Spinal cord (tissue), 9 donors: ENCODE measurements at regions not wholly inside any gene's neighbourhood (a gene's known extent, or its start where the extent isn't known, plus 50 kb on each side); places are given as distances from the start of the nearest gene placed in this dataset.

Experiments used
- DNase-seq, 6 donors: peaks; one replicate each; pipeline versions ENCODE4 v3.0.0 to v3.0.0-alpha.2; 2013 to 2015; ENCODE audit warnings: low spot score in 6 of 6, low read depth in 4 of 6
- H3K27ac ChIP-seq: one replicate; pipeline ENCODE4 v1.5.1; 2013; ENCODE audit warnings: low read depth, low read length, control low read depth
- H3K27me3 ChIP-seq: one replicate; pipeline ENCODE4 v1.6.1; 2013; ENCODE audit warnings: low read length; ENCODE audit not compliant: control insufficient read depth, insufficient read depth
- H3K36me3 ChIP-seq: one replicate; pipeline ENCODE4 v1.6.1; 2013; ENCODE audit warnings: low read length; ENCODE audit not compliant: control insufficient read depth, insufficient read depth
- H3K4me1 ChIP-seq: one replicate; pipeline ENCODE4 v1.6.1; 2013; ENCODE audit warnings: low read length; ENCODE audit not compliant: control insufficient read depth, insufficient read depth
- H3K4me3 ChIP-seq: one replicate; pipeline ENCODE4 v1.5.1; 2013; ENCODE audit warnings: low read depth, low read length, control low read depth
- H3K9me3 ChIP-seq: one replicate; pipeline ENCODE4 v1.6.1; 2013; ENCODE audit warnings: low read length; ENCODE audit not compliant: control insufficient read depth, insufficient read depth
- WGBS: methylation state at CpG from one replicate; pipeline ENCODE4 v1.1.5; 2013; ENCODE audit warnings: missing lambda C conversion rate; ENCODE audit not compliant: insufficient coverage; 5-methylcytosine and 5-hydroxymethylcytosine counted together
- donor health status: healthy.

DNA sequence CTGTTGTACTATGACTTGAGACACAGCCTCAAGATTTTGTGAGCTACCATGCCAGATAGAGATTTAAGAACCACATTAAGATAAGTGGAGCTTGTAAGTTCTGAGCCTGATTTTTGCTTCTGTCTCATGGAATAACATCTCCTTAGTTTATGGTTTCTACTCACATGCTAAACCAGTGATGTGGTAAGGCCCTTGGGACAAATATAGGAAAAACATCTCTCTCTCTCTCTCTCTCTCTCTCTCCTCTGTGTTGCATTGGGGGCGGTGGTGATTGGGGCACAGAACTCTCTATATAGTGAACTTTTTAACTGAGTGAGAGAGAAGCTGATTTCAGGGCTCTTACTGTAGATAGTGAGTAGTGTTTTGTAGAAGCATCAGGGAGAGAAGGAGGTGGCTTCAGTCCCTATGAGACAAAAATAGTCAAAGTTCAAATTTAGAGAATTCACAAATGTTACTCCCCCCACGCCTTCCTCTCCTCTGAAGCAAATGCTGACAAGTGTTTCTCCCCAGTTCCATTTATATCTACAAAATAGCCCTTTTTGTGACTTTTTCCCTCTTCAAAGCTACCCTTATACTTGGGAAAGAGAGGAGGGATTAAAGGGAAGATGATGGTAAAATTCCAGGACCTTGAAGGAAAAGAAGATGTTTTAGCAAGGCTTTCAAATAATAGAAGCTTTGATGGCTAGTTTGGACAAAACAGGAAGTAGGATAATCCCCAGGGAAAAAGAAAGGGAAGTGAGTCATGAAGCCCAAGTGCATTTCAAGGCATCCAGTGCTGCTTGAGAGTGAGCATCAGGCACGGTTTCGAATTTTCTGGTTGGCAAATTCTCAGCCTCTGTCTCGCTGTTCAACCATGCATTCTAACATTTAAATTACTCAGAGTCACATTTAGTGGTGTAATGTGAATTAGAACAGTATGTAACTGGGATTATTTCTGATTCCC is 134.3 kb upstream of the AP1S2 start:
- no peaks in the 10 kb centered on the region for H3K36me3 ChIP-seq
- peaks cover 22% of the 10 kb centered on the region for H3K27me3 ChIP-seq
- H3K4me3 ChIP-seq = no peak overlapping the region
- H3K4me1 ChIP-seq = no peaks in the 10 kb centered on the region
- WGBS = 63% methylated on average over 1 of the region's 5 CpGs
- peak in 1 of 6 donors; percentile 9 for DNase-seq
- H3K27ac ChIP-seq = no peak overlapping the region
- no peaks in the 10 kb centered on the region for H3K9me3 ChIP-seq

DNA sequence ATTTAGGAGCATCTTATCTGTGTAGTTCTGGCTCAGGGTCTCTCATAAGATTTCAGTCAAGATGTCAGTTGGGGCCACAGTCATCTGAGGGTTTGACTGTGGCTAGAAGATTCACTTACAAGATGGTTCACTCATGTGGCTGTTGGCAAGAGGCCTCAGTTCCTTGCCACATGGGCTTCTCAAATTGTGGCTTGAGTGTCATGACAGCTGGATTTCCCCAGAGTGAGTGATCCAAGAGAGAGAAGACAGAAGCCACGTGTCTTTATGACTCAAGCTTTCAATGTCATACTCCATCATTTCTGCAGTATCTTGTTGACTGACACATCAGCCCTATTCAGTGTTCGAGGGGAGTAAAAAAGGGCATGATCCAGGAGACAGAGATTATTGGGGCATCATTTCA is 131.3 kb upstream of the AP1S2 start:
- no peak overlapping the region for H3K4me3 ChIP-seq
- H3K36me3 ChIP-seq = no peaks in the 10 kb centered on the region
- WGBS = no CpG with 5 or more reads among the region's 2 CpGs
- H3K27me3 ChIP-seq = peaks cover 32% of the 10 kb centered on the region
- DNase-seq = no peak
- no peak overlapping the region for H3K27ac ChIP-seq
- no peaks in the 10 kb centered on the region for H3K4me1 ChIP-seq
- H3K9me3 ChIP-seq = no peaks in the 10 kb centered on the region

GRCh38 chrX:15983034-15983433 is 128.4 kb upstream of the AP1S2 start:
- no peaks in the 10 kb centered on the region for H3K36me3 ChIP-seq
- H3K27ac ChIP-seq = no peak overlapping the region
- H3K4me1 ChIP-seq = no peaks in the 10 kb centered on the region
- no peak for DNase-seq
- no peak overlapping the region for H3K4me3 ChIP-seq
- H3K27me3 ChIP-seq = peaks cover 22% of the 10 kb centered on the region
- WGBS = 92% methylated on average over 1 of the region's 1 CpG
- no peaks in the 10 kb centered on the region for H3K9me3 ChIP-seq

- no CpG with 5 or more reads among the region's 3 CpGs for WGBS
- peaks cover 27% of the 10 kb centered on the region for H3K27me3 ChIP-seq
- no peaks in the 10 kb centered on the region for H3K4me1 ChIP-seq
- H3K9me3 ChIP-seq = no peaks in the 10 kb centered on the region
- no peak for DNase-seq
- no peak overlapping the region for H3K27ac ChIP-seq
- no peak overlapping the region for H3K4me3 ChIP-seq
- no peaks in the 10 kb centered on the region for H3K36me3 ChIP-seq
Measured at GRCh38 chrX:15977644-15978043, 123.0 kb upstream of the AP1S2 start.

GRCh38 chrX:15976396-15976795 is 121.8 kb upstream of the AP1S2 start:
- Histone ChIP-seq H3K27ac (no peak overlapping the region), H3K4me3 (no peak overlapping the region), H3K9me3 (no peaks in the 10 kb centered on the region), H3K36me3 (no peaks in the 10 kb centered on the region), H3K27me3 (peaks cover 29% of the 10 kb centered on the region), H3K4me1 (no peaks in the 10 kb centered on the region)
- no peak for DNase-seq
- WGBS = no CpG with 5 or more reads among the region's 1 CpG

DNA sequence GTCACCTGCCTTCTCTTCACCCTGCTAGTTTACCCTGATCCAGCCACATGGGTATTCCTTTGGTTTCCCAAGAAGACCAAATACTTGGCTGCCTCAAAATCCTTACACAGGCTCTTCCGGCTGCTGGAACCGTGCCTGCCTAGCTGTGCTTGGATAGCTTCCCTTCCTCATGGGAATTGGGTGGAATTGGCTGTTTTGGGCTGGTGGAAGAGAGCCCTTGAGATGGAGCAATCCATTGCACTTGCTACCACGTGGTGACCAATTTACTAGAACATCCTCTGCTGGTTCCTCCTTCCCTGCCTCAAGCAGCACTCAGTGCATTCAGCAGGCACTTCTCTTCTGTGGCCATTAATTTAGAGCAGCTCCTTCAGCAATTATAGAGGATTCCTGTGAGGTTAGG is 119.3 kb upstream of the AP1S2 start:
- Histone ChIP-seq H3K4me1 (no peaks in the 10 kb centered on the region), H3K27ac (no peak overlapping the region), H3K9me3 (no peaks in the 10 kb centered on the region), H3K27me3 (peaks cover 25% of the 10 kb centered on the region), H3K4me3 (no peak overlapping the region), H3K36me3 (no peaks in the 10 kb centered on the region)
- no peak for DNase-seq
- WGBS = no CpG with 5 or more reads among the region's 3 CpGs

- peak in 1 of 6 donors; percentile 12 for DNase-seq
- H3K27ac ChIP-seq = no peak overlapping the region
- no peaks in the 10 kb centered on the region for H3K36me3 ChIP-seq
- H3K27me3 ChIP-seq = peaks cover 23% of the 10 kb centered on the region
- H3K4me1 ChIP-seq = no peaks in the 10 kb centered on the region
- WGBS = 50% methylated on average over 2 of the region's 2 CpGs
- no peak overlapping the region for H3K4me3 ChIP-seq
- no peaks in the 10 kb centered on the region for H3K9me3 ChIP-seq
Measured at GRCh38 chrX:15973299-15973698, 118.7 kb upstream of the AP1S2 start.

DNA sequence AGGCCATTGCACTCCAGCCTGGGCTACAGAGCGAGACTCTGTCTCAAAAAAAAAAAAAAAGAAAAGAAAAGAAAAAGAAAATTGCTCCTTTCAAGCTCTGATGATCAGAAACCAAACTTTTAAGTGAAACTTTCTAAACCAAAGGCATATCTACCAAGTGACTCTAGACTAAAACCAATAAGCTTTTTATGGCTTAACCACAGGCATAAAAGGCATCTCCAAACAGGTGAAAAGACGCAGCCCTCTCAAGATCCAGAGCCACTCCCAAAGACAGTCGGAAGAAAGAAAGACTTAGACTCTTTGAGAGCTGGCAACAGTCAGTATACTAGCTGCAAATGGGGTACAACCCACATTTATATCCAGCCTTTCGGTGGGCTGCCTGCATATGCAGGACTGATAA is 117.1 kb upstream of the AP1S2 start:
- WGBS = 72% methylated on average over 2 of the region's 4 CpGs
- peaks cover 20% of the 10 kb centered on the region for H3K27me3 ChIP-seq
- no peaks in the 10 kb centered on the region for H3K36me3 ChIP-seq
- H3K4me3 ChIP-seq = no peak overlapping the region
- DNase-seq = no peak
- no peaks in the 10 kb centered on the region for H3K4me1 ChIP-seq
- no peaks in the 10 kb centered on the region for H3K9me3 ChIP-seq
- H3K27ac ChIP-seq = no peak overlapping the region

GRCh38 chrX:15963858-15964257 is 109.2 kb upstream of the AP1S2 start:
- no peak overlapping the region for H3K4me3 ChIP-seq
- 83% methylated on average over 1 of the region's 1 CpG for WGBS
- no peak overlapping the region for H3K27ac ChIP-seq
- DNase-seq = no peak
- H3K27me3 ChIP-seq = peaks cover 17% of the 10 kb centered on the region
- H3K9me3 ChIP-seq = no peaks in the 10 kb centered on the region
- no peaks in the 10 kb centered on the region for H3K36me3 ChIP-seq
- no peaks in the 10 kb centered on the region for H3K4me1 ChIP-seq

DNA sequence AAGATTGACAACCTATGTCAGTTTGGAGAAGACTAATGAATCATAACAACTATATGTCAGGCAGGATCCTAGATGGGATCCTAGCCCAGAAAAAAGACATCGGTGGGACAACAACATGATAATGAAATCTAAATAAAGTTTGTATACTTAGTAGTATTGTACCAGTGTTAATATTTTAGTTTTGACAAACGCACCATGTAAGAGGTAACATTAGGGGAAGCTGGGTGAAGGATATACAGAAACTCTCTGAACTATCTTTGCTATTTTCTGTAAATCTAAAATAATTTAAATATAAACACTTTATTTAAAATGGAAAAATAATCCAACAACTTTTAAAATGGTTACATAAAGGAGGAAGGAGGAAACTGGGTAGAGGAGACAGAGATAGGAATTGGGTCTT is 105.6 kb upstream of the AP1S2 start:
- DNase-seq = no peak
- no CpG with 5 or more reads among the region's 2 CpGs for WGBS
- no peaks in the 10 kb centered on the region for H3K36me3 ChIP-seq
- peaks cover 14% of the 10 kb centered on the region for H3K27me3 ChIP-seq
- H3K27ac ChIP-seq = no peak overlapping the region
- no peaks in the 10 kb centered on the region for H3K4me1 ChIP-seq
- no peak overlapping the region for H3K4me3 ChIP-seq
- H3K9me3 ChIP-seq = no peaks in the 10 kb centered on the region
